Stimulated activated CD8-positive, alpha-beta memory T cell treated with anti-CD3 and anti-CD28 coated beads, Interleukin-4, amount 100 ng/mL, for 48 hours (primary cell): ENCODE measurements at regions not wholly inside any gene's neighbourhood (a gene's known extent, or its start where the extent isn't known, plus 50 kb on each side); places are given as distances from the start of the nearest gene placed in this dataset.
"Not testable (repeated sequence)": the region's sequence is repeated elsewhere in the genome, so short reads cannot be mapped to it uniquely, and the experiment has no call there.

Experiments
- DNase-seq: peaks from one replicate; pipeline ENCODE4 v3.0.0-alpha.2; 2020

- DNase-seq = no peak
Observed at GRCh38 chr11:29231991-29232390, 784.8 kb downstream of the KCNA4 start.

GRCh38 chr11:29231586-29231985 lies 785.2 kb downstream of the KCNA4 start:
- no peak for DNase-seq

DNA sequence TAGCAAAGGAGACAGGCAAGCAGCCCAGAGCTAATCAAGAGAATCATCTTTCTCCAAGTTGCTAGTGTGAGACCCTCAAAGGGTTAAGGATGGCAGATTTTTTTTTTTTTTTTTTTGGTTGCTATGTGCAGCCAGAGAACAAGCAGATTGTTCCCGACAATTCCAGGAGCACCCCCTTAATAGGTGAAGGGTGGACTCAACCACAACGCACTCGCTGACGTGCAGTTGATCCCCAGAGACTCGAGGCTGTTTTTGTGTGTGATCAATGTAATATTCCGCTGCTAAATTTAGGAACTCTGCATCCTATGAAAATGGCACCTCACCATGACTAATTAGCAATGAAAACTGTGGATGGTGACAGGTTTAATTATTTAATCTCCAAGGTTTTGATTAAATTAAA lies 789.0 kb downstream of the KCNA4 start:
- no peak for DNase-seq

GRCh38 chr11:29224739-29225384 lies 792.0 kb downstream of the KCNA4 start:
- DNase-seq = no peak

GRCh38 chr11:29219531-29219930 lies 797.3 kb downstream of the KCNA4 start:
- not testable (repeated sequence) for DNase-seq

DNA sequence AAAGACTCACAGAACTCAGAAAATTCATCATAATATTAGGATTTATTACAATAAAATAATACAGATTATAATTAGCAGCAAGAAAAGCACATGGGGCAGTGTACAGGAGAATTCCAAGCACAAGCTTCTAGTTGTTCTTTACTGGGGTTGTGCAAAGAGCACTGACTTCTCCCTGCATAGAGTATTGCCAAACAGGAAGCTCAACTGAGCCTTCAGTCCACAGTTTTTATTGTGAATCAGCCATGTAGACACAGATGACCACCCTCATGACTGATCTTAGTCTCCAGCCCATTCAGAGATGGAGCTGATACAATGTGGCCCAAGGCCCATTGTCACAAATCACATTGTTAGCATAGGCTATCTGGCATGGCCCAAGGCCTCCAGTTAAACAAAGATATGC lies 798.9 kb downstream of the KCNA4 start:
- no peak for DNase-seq

DNA sequence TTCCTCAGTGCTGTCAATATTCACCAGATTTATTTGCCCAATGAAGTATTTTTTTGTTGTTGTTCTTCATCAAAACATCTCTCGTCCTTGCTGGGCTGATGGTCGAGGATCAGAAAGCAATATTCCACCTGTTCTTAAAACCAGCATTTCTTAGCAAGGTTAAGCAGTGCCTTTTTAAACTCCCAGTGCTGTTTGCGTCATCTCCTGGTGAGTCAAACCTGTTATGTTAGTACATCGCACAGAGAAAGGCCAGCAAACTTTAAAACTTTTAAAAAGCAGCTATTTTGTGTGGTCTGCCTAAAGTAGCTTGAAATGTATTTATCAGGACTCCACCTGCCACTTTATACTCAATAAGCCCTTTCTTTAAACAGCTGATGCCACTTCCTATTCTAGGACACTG lies 802.0 kb downstream of the KCNA4 start:
- no peak for DNase-seq

DNA sequence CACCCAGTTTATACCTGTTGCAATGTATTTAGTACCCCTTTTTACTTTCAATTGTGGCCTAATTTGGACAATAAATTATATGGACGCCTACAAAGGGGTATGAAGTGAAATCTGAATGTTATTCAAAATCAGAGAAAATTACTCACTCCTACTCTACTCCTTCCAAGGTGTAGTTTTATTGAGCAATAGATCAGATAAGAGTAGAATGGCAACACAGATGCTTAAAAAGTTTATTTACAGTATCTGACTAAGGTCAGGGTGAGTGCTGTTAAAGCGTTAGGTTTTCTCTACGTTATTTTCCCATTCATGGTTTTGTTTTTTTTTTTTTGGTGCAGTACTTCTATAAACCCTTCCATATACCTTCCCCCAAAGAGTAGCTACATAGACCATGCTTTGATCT lies 805.6 kb downstream of the KCNA4 start:
- no peak for DNase-seq

GRCh38 chr11:29210426-29210825 lies 806.4 kb downstream of the KCNA4 start:
- DNase-seq = no peak

DNA sequence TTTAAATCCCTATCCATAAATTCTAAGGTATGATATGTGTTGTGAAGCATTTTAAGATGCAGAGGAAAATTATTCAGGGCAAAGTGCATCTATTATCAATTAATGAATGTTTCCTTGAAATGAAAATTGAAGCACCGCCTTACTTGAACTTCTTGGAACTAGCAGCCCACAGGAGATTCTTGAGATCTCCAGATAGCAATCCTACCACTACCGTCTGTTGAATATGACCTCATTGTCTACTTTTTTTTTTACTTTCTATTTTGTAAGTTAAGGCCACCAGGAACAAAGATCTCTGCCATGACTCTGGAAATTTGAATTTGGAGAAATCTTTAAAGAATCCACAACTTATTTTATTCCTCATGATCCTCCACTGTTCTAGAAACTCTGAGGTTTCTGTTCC lies 808.7 kb downstream of the KCNA4 start:
- DNase-seq = no peak

DNA sequence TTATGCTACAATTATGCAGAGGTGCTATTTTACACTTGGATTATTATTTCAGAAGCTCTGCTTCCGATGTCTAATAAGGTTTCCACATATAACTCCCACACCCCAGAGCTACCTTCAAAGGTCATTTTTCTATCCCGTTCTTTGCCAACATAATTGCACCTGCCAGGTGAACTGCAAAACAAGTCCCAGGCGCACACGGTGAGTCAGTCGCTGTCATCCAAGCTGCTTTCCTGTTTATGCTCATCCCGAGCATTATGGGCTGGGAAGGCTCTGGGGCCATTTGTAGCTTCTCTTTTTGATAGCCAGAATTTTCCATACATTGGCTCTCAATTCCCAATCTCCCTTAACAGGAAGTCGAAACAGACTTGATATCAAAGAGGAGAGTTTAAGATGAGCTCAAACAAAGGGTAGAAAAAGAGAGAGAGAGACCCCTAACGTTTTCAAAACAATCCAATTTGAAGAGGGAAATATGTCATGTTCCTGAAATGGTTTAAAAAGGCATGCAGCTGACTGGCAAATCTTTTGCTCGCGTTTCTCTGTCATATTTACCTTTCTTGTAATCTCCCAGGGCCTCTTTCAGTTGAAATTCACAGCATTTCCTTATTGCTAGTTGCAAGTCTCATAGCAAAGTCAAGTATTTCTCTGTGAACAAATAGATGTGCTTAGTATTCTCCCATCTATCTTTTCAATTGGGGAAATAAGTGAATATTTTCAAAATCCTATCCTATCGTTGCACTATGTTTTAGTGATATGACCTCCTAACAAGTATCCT lies 815.9 kb downstream of the KCNA4 start:
- DNase-seq = no peak

DNA sequence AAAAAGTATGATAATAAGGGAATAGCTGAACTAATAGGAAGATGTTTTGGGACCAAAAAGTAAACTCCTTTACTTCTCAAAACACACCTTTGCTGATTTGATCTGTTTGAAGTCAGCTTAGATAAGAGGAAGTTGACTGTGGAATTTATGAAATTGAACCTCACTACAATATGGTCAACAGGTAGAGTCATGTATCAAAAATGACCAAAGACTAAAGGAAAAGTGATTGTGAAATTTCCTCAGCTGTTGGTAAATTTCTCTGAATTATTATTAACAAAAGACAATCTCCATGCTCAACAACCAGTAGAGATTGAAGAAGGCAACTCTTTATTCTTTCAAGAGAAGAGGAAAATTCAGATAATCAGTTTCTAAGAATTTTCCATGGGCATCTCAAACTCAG lies 826.5 kb downstream of the KCNA4 start:
- DNase-seq = no peak

DNA sequence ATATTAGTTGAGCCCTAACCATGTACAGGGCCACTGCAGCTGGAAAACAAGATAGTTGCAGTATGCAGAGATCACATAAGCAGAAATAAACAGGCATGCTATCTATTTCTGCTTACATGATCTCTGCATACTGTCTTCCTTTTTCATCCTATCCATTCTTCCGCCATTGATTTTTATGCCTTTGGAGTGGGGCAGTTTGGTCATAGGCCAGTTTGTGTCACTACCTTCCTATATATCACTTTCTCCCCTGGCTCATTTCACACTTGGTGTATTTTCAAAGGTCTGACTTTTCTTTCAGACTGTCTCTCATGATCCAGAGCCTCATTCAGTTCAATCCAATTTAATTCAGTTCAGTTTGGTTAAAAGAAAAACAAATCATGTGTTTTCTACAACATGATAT lies 829.6 kb downstream of the KCNA4 start:
- DNase-seq = no peak

DNA sequence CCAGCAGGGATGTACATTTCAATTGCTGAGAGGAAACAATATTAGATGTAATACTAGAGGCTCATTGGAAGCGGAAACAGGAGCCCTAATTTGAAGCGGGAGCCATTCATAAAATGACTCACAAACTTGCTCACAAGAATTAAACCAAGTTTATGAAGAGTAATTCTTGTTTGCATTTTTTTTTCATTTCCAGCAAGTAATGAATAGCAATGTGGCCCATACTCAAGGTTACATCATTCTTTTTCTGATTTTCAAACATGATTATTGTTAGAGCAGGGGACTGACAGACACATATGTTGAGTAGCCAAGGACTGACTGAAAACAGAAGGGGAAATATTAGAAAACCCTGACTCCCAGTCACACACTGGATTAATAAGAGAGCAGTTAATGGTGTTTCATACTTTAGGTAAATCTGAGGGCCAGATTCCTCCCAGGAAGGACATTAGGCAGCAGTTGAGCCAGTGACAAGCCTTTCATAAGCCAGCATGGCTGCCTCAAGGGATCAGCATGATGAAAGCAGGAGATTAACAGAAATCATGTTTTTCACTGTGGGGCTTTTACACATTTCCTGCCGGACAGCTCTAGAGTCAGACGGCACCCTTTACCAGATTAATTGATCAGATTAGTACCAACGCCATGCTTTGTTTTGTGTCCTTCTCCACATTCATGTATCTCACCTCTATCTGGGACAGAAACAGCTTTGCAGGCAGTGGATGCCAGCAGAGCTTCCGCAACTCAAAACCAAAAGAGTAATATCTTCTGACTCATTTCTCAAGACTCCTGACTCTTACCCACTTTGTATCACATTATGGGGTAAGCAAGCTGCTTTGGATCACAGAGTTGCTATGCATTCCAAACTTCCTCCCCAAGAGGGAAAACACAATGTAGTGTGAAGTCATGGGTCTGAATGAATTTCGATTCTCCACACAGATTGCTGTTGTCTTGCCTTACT lies 831.6 kb downstream of the KCNA4 start:
- no peak for DNase-seq

- no peak for DNase-seq
Observed at GRCh38 chr11:29183301-29183700, 833.5 kb downstream of the KCNA4 start.

DNA sequence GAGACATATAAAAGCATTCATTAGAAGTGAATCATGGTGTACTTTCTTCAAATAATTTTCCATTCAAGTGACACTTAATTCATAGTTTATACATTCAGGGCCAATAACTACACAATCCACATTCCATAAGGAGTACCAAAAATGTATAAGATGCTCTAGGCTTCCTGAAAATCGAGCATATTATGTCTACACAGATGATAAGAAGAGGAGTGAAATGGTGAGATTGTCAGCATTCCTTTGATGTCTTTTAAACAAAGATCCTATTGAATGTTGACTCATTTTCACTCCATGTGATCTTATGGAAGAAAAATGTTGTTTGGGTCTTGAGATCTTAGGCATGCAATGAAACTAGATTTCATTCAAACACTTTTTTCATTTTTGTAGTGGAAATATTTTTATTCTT lies 843.2 kb downstream of the KCNA4 start:
- no peak for DNase-seq

- no peak for DNase-seq
Observed at GRCh38 chr11:29171360-29171950, 845.4 kb downstream of the KCNA4 start.

- no peak for DNase-seq
Observed at GRCh38 chr11:29166306-29166705, 850.5 kb downstream of the KCNA4 start.

DNA sequence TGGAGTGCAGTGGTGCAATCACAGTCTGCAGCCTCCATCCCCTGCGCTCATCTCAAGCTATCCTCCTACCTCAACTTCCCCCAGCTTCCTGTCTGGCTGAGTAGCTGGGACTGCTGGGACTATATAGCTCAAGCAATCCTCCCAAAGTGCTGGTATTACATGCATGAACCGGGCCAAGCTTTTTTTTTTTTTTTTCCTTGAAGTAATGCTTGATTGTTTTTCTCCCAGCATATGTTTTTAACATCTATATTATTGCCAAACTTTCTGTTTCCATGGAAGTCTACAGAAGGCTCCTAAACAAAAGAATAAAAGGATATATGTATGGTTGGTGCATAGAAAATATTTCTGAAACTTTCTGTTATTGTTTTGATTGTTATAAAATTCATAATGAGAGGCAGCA lies 853.6 kb downstream of the KCNA4 start:
- DNase-seq = no peak

DNA sequence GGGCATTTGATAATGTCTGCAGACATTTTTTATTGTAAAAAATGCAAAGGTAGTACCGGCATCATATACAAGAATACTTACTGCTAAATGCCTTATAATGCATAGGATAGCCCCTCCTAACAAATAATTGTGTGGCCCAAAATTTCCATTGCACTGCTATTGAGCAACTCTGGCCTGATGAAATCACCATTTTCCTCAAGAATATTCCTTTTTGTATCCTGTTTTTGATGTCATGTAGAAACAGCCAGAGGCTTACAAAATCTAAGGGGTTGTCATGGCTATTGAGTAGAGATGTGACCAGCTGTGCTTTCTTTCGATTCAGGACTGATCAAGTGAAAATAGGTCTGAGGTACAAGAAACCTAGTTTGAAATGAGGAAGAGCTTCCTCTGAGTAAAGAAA lies 854.3 kb downstream of the KCNA4 start:
- no peak for DNase-seq

DNA sequence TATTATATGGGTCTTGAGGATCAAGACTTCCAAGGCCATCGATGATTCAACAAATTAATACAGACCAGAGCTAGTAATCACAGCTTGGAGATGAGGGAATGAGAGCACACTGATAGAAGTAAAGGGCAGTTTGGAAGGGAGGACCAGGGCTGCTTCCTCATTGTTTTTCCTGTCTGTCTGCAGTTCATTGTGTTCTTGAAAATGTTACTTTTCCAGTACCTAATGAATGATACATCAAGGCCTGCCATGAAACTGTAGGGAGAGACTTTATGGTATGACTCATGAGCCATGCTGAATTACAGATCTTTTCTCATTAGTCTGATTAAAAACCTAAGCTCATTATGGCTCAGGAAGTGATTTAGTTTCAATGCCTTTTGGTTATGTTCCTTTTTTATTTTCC lies 855.6 kb downstream of the KCNA4 start:
- DNase-seq = no peak

GRCh38 chr11:29159552-29160465 lies 857.0 kb downstream of the KCNA4 start:
- no peak for DNase-seq
